H1 (cell line): ENCODE measurements at regions not wholly inside any gene's neighbourhood (a gene's known extent, or its start where the extent isn't known, plus 50 kb on each side); places are given as distances from the start of the nearest gene placed in this dataset.

ENCODE experiments used
- CTCF ChIA-PET: fragments of 300-600 bp; sonication (Branson Sonifier 250); formaldehyde crosslinking; loops from one replicate; lab custom pipeline; 2021; ENCODE audit not compliant: partially characterized antibody; lab: Charles Lee
- POLR2A ChIA-PET: fragments of 300-600 bp; sonication (Branson Sonifier 250); formaldehyde crosslinking; loops from one replicate; lab custom pipeline; 2021; ENCODE audit warnings: inconsistent platforms; ENCODE audit not compliant: partially characterized antibody; lab: Charles Lee
- DNase-seq, 2 experiments: peaks; one replicate each; pipeline versions ENCODE4 v3.0.0 to v3.0.0-alpha.2; 2010 to 2022; ENCODE audit warnings: low spot score in 2 of 2, low read depth in 1 of 2, mixed read lengths in 1 of 2
- FAIRE-seq: peaks from 2 replicates; lab custom pipeline; 2011; peaks lifted over from hg19 to GRCh38; lab: Jason Lieb, UNC
- H2AFZ ChIP-seq: 2 replicates; pipeline ENCODE4 v1.8.1; 2012; ENCODE audit warnings: low read length, inconsistent platforms
- H2AK5ac ChIP-seq: 2 replicates; pipeline ENCODE4 v1.6.1; 2013; ENCODE audit warnings: low read depth, low read length
- H2BK120ac ChIP-seq: replicated peaks from 2 replicates; pipeline ENCODE3; 2013; ENCODE audit warnings: low read depth, low read length, inconsistent platforms
- H2BK12ac ChIP-seq: 2 replicates; pipeline ENCODE4 v1.6.1; 2013; ENCODE audit warnings: low read depth, low read length
- H2BK15ac ChIP-seq: 2 replicates; pipeline ENCODE4 v1.6.1; 2013; ENCODE audit warnings: low read length
- H2BK20ac ChIP-seq: 2 replicates; pipeline ENCODE4 v1.6.1; 2013; ENCODE audit warnings: low read length
- H2BK5ac ChIP-seq: 2 replicates; pipeline ENCODE4 v1.6.1; 2013; ENCODE audit warnings: low read depth, low read length
- H3K14ac ChIP-seq: 2 replicates; pipeline ENCODE4 v1.6.1; 2013; ENCODE audit warnings: inconsistent platforms; ENCODE audit not compliant: insufficient read length
- H3K18ac ChIP-seq: 2 replicates; pipeline ENCODE4 v1.6.1; 2013; ENCODE audit warnings: low read length; ENCODE audit errors: extremely low read depth
- H3K23ac ChIP-seq: 2 replicates; pipeline ENCODE4 v1.6.1; 2013; ENCODE audit warnings: inconsistent platforms; ENCODE audit not compliant: insufficient read length
- H3K23me2 ChIP-seq: 2 replicates; pipeline ENCODE4 v1.6.1; 2013; ENCODE audit warnings: low read depth, low read length
- H3K27ac ChIP-seq: 2 replicates; pipeline ENCODE4 v1.6.1; 2011; ENCODE audit warnings: low read depth, low read length, inconsistent platforms
- H3K27me3 ChIP-seq, 4 experiments: replicated peaks in 1 of 4; 1 replicate in 1 of 4; 2 replicates in 3 of 4; pipeline versions ENCODE4 v1.6.1 to v1.8.1; 2011 to 2013; ENCODE audit warnings: low read length in 3 of 4, mild to moderate bottlenecking in 3 of 4, inconsistent platforms in 2 of 4, mixed read lengths in 2 of 4, moderate library complexity in 1 of 4; ENCODE audit not compliant: control insufficient read depth in 3 of 4, insufficient read depth in 3 of 4; ENCODE audit errors: extremely low read depth in 1 of 4
- H3K36me3 ChIP-seq, 4 experiments: 2 replicates each; pipeline versions ENCODE4 v1.6.1 to v1.8.1; 2011 to 2013; ENCODE audit warnings: mild to moderate bottlenecking in 4 of 4, low read length in 3 of 4, moderate library complexity in 2 of 4, control low read depth in 1 of 4, inconsistent platforms in 1 of 4; ENCODE audit not compliant: insufficient read depth in 4 of 4, control insufficient read depth in 2 of 4
- H3K4ac ChIP-seq: replicated peaks from 2 replicates; pipeline ENCODE3; 2013; ENCODE audit warnings: low read length, low read depth, mixed read lengths, inconsistent platforms; ENCODE audit not compliant: insufficient read length
- H3K4me1 ChIP-seq, 4 experiments: replicated peaks in 1 of 4; 1 replicate in 1 of 4; 2 replicates in 3 of 4; pipeline versions ENCODE4 v1.6.1 to v1.8.1; 2011 to 2013; ENCODE audit warnings: low read length in 3 of 4, inconsistent platforms in 2 of 4, mixed read lengths in 1 of 4; ENCODE audit not compliant: insufficient read depth in 4 of 4, control insufficient read depth in 3 of 4
- H3K4me2 ChIP-seq, 2 experiments: 2 replicates each; pipeline versions ENCODE4 v1.6.1 to v1.8.1; 2011 to 2013; ENCODE audit warnings: low read depth in 2 of 2, low read length in 2 of 2, control low read depth in 1 of 2, inconsistent platforms in 1 of 2, mild to moderate bottlenecking in 1 of 2; ENCODE audit not compliant: insufficient read depth in 1 of 2
- H3K4me3 ChIP-seq, 4 experiments: fragments of 200-600, 300-600 bp in 1 of 4; sonication (generic), shearing (Covaris generic), sonication (Bioruptor Twin) in 1 of 4; 2 replicates each; pipeline versions ENCODE4 v1.5.1 to v1.8.1; 2011 to 2016; ENCODE audit warnings: low read length in 4 of 4, low read depth in 3 of 4, control low read depth in 2 of 4, inconsistent platforms in 2 of 4, mild to moderate bottlenecking in 2 of 4, mixed read lengths in 1 of 4, moderate library complexity in 1 of 4; ENCODE audit not compliant: insufficient read depth in 2 of 4; ENCODE audit errors: extremely low read depth in 1 of 4
- H3K56ac ChIP-seq: replicated peaks from 2 replicates; pipeline ENCODE3; 2013; ENCODE audit warnings: low read depth, mild to moderate bottlenecking, mixed read lengths, low read length, inconsistent platforms; ENCODE audit not compliant: insufficient read length
- H3K79me1 ChIP-seq: 2 replicates; pipeline ENCODE4 v1.6.1; 2013; ENCODE audit warnings: low read depth, low read length, control low read depth
- H3K79me2 ChIP-seq, 2 experiments: 2 replicates each; pipeline versions ENCODE4 v1.6.1 to v1.8.1; 2012 to 2013; ENCODE audit warnings: low read length in 2 of 2, mild to moderate bottlenecking in 2 of 2, inconsistent platforms in 1 of 2; ENCODE audit not compliant: insufficient read depth in 2 of 2, control insufficient read depth in 1 of 2
- H3K9ac ChIP-seq, 4 experiments: replicated peaks in 1 of 4; 1 replicate in 1 of 4; 2 replicates in 3 of 4; pipeline versions ENCODE4 v1.6.1 to v1.8.1; 2011 to 2013; ENCODE audit warnings: low read depth in 3 of 4, low read length in 3 of 4, control low read depth in 2 of 4, mild to moderate bottlenecking in 2 of 4, moderate library complexity in 2 of 4, inconsistent platforms in 1 of 4; ENCODE audit errors: extremely low read depth in 1 of 4
- H3K9me3 ChIP-seq, 2 experiments: 2 replicates each; pipeline versions ENCODE4 v1.6.1 to v1.8.1; 2012 to 2013; ENCODE audit warnings: mild to moderate bottlenecking in 2 of 2, moderate library complexity in 2 of 2, control low read depth in 1 of 2, inconsistent platforms in 1 of 2, low read depth in 1 of 2, low read length in 1 of 2, mixed read lengths in 1 of 2; ENCODE audit not compliant: insufficient read depth in 2 of 2
- H4K20me1 ChIP-seq, 2 experiments: replicated peaks in 1 of 2; 2 replicates each; pipeline versions ENCODE3 to v1.8.1; 2011 to 2013; ENCODE audit warnings: inconsistent platforms in 2 of 2, low read length in 2 of 2, mild to moderate bottlenecking in 1 of 2; ENCODE audit not compliant: insufficient read depth in 2 of 2, control insufficient read depth in 1 of 2
- H4K5ac ChIP-seq: 2 replicates; pipeline ENCODE4 v1.6.1; 2013; ENCODE audit warnings: low read length, low read depth, mixed read lengths, inconsistent platforms; ENCODE audit not compliant: insufficient read length
- H4K8ac ChIP-seq: 2 replicates; pipeline ENCODE4 v1.8.0; 2013; ENCODE audit warnings: mild to moderate bottlenecking, moderate library complexity, low read length, inconsistent platforms; ENCODE audit not compliant: insufficient read depth; ENCODE audit errors: extremely low read depth
- H4K91ac ChIP-seq: replicated peaks from 2 replicates; pipeline ENCODE3; 2013; ENCODE audit warnings: low read length, mixed read lengths, inconsistent platforms; ENCODE audit not compliant: insufficient read length
- HDAC2 ChIP-seq, 2 experiments: fragments of 300-600 bp in 1 of 2; sonication (generic) in 1 of 2; IDR thresholded peaks; 2 replicates each; pipeline ENCODE4 v1.6.1; 2011 to 2012; ENCODE audit warnings: low read depth in 2 of 2, low read length in 2 of 2, mild to moderate bottlenecking in 2 of 2, moderate library complexity in 2 of 2, borderline replicate concordance in 1 of 2, inconsistent platforms in 1 of 2
- JUN ChIP-seq: IDR thresholded peaks from 2 replicates; pipeline ENCODE4 v1.6.1; 2011; ENCODE audit warnings: low read depth, mild to moderate bottlenecking, improper control_type of control experiment, low read length
- KDM4A ChIP-seq: IDR thresholded peaks from one replicate; pipeline ENCODE4 v1.7.1; 2012; ENCODE audit warnings: low read depth, mild to moderate bottlenecking, moderate library complexity, low read length, inconsistent platforms; ENCODE audit not compliant: severe bottlenecking
- TAF7 ChIP-seq: optimal IDR thresholded peaks from 2 replicates; pipeline ENCODE3; 2011; ENCODE audit warnings: low read depth, mild to moderate bottlenecking, inconsistent platforms, low read length, moderate library complexity, borderline replicate concordance
- WGBS, 2 experiments: shearing (Covaris generic) in 1 of 2; methylation state at CpG; one replicate each; pipeline versions ENCODE4 v1.1.6 to v1.1.7; 2013 to 2015; ENCODE audit warnings: low lambda C conversion rate in 2 of 2, mixed read lengths in 2 of 2, inconsistent platforms in 1 of 2, low coverage in 1 of 2, missing lambda C conversion rate in 1 of 2; ENCODE audit not compliant: insufficient replicate concordance in 2 of 2, insufficient coverage in 1 of 2, insufficient read length in 1 of 2; ENCODE audit errors: extremely low coverage in 1 of 2, missing lambda C conversion rate in 1 of 2; 5-methylcytosine and 5-hydroxymethylcytosine counted together

- no peak overlapping the region for H4K8ac ChIP-seq
- H3K27me3 ChIP-seq = no peaks in the 10 kb centered on the region
- H4K91ac ChIP-seq = no peak overlapping the region
- no peaks in the 10 kb centered on the region for H3K79me1 ChIP-seq
- no peak overlapping the region for H2BK15ac ChIP-seq
- H2BK12ac ChIP-seq = no peak overlapping the region
- H3K4me1 ChIP-seq = peaks cover 2 to 11% (median 5%) of the 10 kb centered on the region in 4 experiments
- WGBS, 2 experiments = 81 to 100% methylated on average over 1 to 4 of the region's 4 CpGs
- H3K4me2 ChIP-seq = no peak overlapping the region
- H3K23me2 ChIP-seq = no peaks in the 10 kb centered on the region; the same call in 1 of the 2 replicates
- H3K18ac ChIP-seq = no peak overlapping the region
- no peak overlapping the region for H3K4me3 ChIP-seq
- H2AK5ac ChIP-seq = no peak overlapping the region
- TF ChIP-seq TAF7 (no peak), KDM4A (no peak), HDAC2 (IDR thresholded peaks at IDR 0.05; ENCODE audit: borderline replicate concordance in 1 of 2, low read depth in 2 of 2, low read length in 2 of 2) (no peak), JUN (no peak)
- FAIRE-seq = no peak
- no peak overlapping the region for H3K56ac ChIP-seq
- ChIA-PET POLR2A (no interaction called here), CTCF (no interaction called here)
- no peak for DNase-seq
- H2BK5ac ChIP-seq = no peak overlapping the region
- no peaks in the 10 kb centered on the region for H4K20me1 ChIP-seq
- H3K23ac ChIP-seq = no peak overlapping the region
- no peaks in the 10 kb centered on the region for H3K79me2 ChIP-seq
- no peak overlapping the region for H3K4ac ChIP-seq
- no peak overlapping the region for H2BK20ac ChIP-seq
- H3K9me3 ChIP-seq = no peaks in the 10 kb centered on the region
- H2AFZ ChIP-seq = no peak overlapping the region
- H2BK120ac ChIP-seq = no peak overlapping the region
- H3K36me3 ChIP-seq = no peaks in the 10 kb centered on the region; a peak in 1 of 8 replicates
- H3K14ac ChIP-seq = no peak overlapping the region
- no peak overlapping the region for H3K27ac ChIP-seq
- H4K5ac ChIP-seq = no peak overlapping the region
- no peak overlapping the region for H3K9ac ChIP-seq
Measured at GRCh38 chr17:34758718-34759117, 179.3 kb downstream of the TMEM132E start.
